Kidney epithelial cell (primary cell): ENCODE measurements at regions not wholly inside any gene's neighbourhood (a gene's known extent, or its start where the extent isn't known, plus 50 kb on each side); places are given as distances from the start of the nearest gene placed in this dataset.

Source experiments
- DNase-seq: peaks from one replicate; pipeline ENCODE4 v3.0.0-alpha.2; 2010; ENCODE audit warnings: low read depth
- H3K27me3 ChIP-seq: 2 replicates; pipeline ENCODE4 v1.6.0; 2011; ENCODE audit warnings: low read length; ENCODE audit not compliant: control insufficient read depth, insufficient read depth
- H3K36me3 ChIP-seq: 2 replicates; pipeline ENCODE4 v1.5.1; 2011; ENCODE audit warnings: low read length; ENCODE audit not compliant: control insufficient read depth, insufficient read depth
- H3K4me3 ChIP-seq: 2 replicates; pipeline ENCODE4 v1.5.1; 2011; ENCODE audit warnings: low read depth, mild to moderate bottlenecking, control low read depth, low read length
- CTCF ChIP-seq: IDR thresholded peaks from 2 replicates; pipeline ENCODE4 v1.5.1; 2011; ENCODE audit warnings: mild to moderate bottlenecking, moderate library complexity, low read length, control low read depth, inconsistent platforms; ENCODE audit not compliant: insufficient read depth, poor library complexity, severe bottlenecking

- no peak overlapping the region for H3K4me3 ChIP-seq
- no peaks in the 10 kb centered on the region for H3K27me3 ChIP-seq
- no peak for DNase-seq
- TF ChIP-seq CTCF: no peak
- no peaks in the 10 kb centered on the region for H3K36me3 ChIP-seq
Measured at GRCh38 chr3:1942781-1943180, 155.9 kb upstream of the CNTN4 start.

GRCh38 chr3:1943395-1944118, 155.1 kb upstream of the CNTN4 start:
- no peak for TF ChIP-seq CTCF
- H3K36me3 ChIP-seq: no peaks in the 10 kb centered on the region
- H3K4me3 ChIP-seq: no peak overlapping the region
- H3K27me3 ChIP-seq: no peaks in the 10 kb centered on the region
- DNase-seq: no peak

GRCh38 chr3:1945698-1946097, 153.0 kb upstream of the CNTN4 start:
- no peak for DNase-seq
- H3K4me3 ChIP-seq: no peak overlapping the region
- no peaks in the 10 kb centered on the region for H3K36me3 ChIP-seq
- H3K27me3 ChIP-seq: no peaks in the 10 kb centered on the region
- no peak for TF ChIP-seq CTCF

- Histone ChIP-seq H3K27me3 (no peaks in the 10 kb centered on the region), H3K4me3 (no peak overlapping the region), H3K36me3 (no peaks in the 10 kb centered on the region)
- DNase-seq: no peak
- no peak for TF ChIP-seq CTCF
Measured at GRCh38 chr3:1953536-1953935, 145.1 kb upstream of the CNTN4 start.

GRCh38 chr3:1954632-1955031, 144.0 kb upstream of the CNTN4 start:
- Histone ChIP-seq H3K36me3 (no peaks in the 10 kb centered on the region), H3K27me3 (no peaks in the 10 kb centered on the region), H3K4me3 (no peak overlapping the region)
- DNase-seq: no peak
- TF ChIP-seq CTCF: no peak

GRCh38 chr3:1955170-1955569, 143.5 kb upstream of the CNTN4 start:
- DNase-seq: no peak
- Histone ChIP-seq H3K27me3 (no peaks in the 10 kb centered on the region), H3K4me3 (no peak overlapping the region), H3K36me3 (no peaks in the 10 kb centered on the region)
- no peak for TF ChIP-seq CTCF
